ENCODE measurements at regions not wholly inside any gene's neighbourhood (a gene's known extent, or its start where the extent isn't known, plus 50 kb on each side); places are given as distances from the start of the nearest gene placed in this dataset.
"Not testable (repeated sequence)": the region's sequence is repeated elsewhere in the genome, so short reads cannot be mapped to it uniquely, and the experiment has no call there.

DNA sequence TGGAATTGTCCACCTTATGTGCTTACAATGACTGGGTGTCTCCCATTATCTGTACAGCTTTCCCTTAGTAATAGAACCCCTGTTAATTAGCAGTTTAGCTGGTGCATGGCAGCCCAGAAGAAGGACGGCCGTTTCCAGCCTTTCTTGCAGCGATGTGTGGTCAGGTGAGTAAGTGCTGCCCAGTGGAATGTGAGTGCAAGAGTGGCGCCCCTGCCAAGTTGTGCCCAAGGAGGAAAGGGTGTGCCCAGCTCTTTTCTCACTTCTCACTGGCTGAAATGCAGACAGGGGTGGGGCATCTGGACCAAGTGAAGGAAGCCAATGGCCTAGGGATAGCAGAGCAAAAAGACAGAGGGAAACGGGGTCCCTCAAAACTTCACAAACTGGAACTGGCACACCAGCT is 296.8 kb downstream of the PREX1 start:
- no peak for DNase-seq

DNA sequence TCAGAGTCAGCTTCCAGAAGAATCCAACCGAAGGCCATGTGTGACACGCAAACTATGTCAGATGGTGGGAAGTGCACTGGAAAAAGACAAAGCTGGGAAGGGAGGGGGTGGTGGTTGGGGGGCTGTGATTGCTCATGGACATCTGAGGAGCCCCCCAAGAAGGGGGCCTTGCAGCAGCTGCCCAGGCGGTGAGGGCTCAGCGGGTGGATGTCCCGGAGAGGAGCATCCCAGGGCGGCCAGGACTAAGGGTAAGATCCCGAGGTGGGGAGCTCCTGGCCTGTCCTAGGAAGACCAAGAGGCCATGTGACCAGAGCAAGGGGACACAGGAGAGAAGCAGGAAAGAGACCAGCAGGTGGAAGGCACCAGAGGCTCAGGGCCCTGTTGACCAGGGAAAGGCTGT is 299.5 kb downstream of the PREX1 start:
- no peak for DNase-seq

DNA sequence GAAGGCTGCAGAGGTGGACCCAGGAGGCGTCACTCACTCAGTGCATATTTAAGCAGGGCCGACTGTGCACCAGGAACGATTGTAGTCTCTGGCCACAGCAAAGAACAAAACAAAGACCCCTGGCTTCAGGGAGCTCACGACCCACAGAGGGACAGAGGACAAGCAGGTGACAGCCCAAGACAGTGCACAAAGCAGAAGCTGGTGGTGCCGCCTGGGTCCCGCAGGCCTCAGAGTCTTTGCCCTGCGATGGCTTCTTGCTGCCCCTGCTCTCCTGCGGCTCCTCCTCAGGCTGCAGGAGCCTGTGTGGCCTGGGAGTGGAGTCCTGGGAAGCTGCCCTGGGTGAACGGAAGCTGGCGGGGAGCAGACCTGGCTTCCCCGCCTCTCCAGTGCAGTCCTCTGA is 300.0 kb downstream of the PREX1 start:
- DNase-seq: no peak

DNA sequence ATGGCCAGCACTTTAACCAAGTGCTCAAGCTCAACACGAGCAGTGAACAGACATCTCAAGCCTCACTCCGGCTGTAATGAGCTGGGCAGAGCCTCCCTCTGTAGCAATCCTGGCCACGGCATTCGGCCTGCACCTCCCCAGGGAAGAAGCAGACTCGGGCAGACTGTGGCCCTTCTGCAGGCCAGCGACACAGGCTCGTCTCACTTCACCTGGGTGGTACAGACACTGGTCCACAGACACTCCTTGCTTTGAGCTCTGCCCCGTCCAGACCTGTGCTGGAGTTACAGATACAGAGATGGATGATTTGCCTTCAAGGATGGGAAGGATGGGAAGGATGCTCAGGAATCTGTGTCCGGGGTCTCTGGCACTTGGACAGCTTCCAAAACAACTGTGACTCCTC is 300.9 kb downstream of the PREX1 start:
- no peak for DNase-seq

DNA sequence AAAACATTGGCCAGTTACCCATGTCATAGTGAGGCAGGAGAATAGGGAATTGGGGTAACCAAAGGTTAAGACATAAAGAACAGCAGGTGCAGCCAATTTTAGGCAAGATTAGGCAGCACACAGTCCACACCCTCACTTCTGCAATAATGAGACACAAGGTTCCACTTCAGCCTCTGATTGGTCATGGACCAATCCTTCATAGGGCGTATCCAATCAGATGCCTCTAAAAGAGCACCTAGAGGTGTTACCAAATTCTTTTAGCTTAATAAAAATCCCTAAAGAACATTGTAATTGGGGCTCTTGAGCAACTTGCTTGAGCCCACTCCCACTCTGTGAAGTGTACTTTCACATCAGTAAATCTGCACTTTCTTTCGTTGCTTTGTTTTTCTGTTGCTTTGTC is 302.4 kb downstream of the PREX1 start:
- DNase-seq: no peak

DNA sequence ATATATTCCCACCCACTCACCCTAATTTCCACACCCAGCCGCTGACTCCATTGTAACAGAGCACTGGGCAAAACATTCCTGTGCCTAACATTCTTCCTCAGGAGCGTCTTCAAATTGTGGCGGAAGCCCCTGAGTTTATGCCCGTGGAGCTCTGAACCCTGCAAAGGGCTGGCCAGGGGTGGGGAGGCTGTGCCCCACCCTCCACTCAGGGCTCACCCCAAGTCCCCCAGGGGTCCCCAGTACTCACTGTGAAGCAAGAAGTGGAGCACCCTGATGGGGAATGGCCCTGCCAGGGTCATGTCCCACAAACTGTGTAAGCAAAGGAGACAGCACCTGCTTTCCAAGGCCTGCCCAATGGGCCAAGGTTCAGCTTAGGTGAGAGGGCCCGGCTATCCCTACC is 303.2 kb downstream of the PREX1 start:
- DNase-seq: no peak

DNA sequence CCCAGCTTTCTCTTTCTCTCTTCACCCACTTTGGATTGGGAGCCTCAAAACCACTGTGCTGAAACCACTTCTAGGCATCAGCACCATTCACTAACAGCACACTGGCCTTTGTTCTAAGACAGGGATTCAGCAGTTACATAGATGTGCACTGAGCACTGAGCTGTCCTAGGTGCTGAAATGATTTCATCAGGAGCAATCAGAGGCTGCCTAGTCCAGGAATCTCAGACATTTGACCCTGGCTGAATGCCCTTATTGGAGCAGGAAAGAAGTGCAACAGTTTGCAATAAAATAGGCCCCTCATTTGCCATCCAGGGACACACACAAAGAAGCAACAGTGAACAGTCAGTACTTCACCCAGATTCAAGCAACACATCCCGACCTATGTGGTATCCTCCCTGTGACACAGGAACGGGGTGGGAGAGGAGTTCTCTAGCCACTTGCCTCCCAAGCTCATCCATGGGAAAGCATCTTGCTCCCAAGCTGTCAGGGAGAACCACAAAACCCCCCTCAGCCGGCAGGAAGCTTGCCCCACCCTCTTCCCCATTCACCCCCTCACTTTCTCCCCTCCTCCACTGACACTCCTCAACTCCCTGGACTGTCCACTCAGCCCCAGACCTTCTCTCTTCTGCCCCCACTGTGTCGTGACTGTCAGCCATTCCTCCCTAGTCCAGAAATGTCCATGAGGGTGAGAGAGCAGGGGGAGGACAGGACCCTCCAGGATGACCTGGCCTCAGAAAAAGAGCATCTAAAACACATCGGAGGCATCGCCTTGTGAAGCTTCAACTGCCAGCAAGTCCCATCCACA is 304.4 kb downstream of the PREX1 start:
- DNase-seq: peak in 1 of 6 experiments; percentile 1

DNA sequence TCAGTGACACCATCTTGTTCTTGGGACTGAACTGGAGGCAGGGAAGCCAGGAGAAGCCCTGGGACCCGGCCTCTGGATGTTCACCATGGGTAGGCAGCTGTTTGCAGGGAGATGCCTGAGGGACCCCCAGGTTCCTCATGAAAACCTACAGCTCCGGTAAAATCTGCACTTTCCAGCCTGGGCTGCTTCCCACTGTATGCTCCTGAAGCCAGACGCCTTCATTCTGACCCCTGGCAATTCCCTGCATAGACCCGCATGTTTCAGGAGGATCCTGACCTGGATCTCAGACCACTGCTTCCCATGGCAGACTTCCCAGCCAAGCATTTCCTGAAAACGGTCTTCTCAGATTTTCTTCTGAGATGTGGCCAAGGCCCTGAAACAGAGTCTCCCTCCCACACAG is 306.7 kb downstream of the PREX1 start:
- no peak for DNase-seq

DNA sequence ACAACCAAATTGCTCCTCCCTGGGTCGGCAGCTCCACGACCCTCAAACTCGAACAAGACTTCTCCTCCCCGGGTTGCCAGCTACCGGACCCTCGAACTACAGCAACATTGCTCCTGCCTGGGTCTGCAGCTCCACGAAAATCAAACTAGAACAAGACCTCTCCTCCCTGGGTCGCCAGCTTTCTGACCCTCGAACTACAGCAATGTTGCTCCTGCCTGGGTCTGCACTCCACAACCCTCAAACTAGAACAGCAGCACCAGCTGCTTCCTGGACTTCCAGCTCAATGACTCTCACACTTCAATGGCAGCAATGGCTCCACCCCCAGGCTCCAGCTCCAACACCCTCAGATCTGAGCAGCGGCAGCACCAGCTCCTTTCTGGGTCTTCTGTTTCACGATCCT is 311.6 kb downstream of the PREX1 start:
- not testable (repeated sequence) for DNase-seq

DNA sequence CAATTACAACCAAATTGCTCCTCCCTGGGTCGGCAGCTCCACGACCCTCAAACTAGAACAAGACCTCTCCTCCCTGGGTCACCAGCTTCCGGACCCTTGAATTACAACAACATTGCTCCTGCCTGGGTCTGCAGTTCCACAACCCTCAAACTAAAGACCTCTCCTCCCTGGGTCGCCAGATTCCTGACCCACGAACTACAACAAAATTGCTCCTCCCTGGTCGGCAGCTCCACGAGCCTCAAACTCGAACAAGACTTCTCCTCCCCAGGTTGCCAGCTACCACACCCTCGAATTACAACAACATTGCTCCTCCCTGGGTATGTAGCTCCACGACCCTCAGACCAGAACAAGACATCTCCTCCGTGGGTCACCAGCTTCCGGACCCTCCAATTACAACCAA is 313.2 kb downstream of the PREX1 start:
- not testable (repeated sequence) for DNase-seq

DNA sequence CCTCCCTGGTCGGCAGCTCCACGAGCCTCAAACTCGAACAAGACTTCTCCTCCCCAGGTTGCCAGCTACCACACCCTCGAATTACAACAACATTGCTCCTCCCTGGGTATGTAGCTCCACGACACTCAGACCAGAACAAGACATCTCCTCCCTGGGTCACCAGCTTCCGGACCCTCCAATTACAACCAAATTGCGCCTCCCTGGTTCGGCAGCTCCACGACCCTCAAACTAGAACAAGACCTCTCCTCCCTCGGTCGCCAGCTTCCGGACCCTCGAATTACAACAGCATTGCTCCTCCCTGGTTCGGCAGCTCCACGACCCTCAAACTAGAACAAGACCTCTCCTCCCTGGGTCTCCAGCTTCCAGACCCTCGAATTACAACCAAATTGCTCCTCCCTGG is 315.3 kb downstream of the PREX1 start:
- DNase-seq: not testable (repeated sequence)

DNA sequence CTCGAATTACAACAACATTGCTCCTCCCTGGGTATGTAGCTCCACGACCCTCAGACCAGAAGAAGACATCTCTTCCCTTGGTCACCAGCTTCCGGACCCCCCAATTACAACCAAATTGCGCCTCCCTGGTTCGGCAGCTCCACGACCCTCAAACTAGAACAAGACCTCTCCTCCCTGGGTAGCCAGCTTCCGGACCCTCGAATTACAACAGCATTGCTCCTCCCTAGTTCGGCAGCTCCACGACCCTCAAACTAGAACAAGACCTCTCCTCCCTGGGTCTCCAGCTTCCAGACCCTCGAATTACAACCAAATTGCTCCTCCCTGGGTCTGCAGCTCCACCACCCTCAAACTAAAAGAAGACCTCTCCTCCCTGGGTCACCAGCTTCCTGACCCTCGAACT is 322.7 kb downstream of the PREX1 start:
- not testable (repeated sequence) for DNase-seq

DNA sequence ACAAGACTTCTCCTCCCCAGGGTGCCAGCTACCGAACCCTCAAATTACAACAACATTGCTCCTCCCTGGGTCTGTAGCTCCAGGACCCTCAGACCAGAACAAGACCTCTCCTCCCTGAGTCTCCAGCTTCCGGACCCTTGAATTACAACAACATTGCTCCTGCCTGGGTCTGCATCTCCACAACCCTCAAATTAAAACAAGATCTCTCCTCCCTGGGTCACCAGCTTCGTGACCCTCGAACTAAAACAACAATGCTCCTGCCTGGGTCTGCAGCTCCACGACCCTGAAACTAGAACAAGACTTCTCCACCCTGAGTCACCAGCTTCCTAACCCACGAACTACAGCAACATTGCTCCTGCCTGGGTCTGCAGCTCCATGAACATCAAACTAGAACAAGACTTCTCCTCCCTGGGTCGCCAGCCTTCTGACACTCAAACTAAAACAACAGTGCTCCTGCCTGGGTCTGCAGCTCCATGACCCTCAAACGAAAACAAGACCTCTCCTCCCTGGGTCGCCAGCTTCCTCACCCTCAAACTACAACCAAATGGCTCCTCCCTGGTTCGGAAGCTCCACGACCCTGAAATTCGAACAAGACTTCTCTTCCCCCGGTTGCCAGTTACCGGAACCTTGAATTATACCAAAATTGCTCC is 324.5 kb downstream of the PREX1 start:
- DNase-seq: no peak

DNA sequence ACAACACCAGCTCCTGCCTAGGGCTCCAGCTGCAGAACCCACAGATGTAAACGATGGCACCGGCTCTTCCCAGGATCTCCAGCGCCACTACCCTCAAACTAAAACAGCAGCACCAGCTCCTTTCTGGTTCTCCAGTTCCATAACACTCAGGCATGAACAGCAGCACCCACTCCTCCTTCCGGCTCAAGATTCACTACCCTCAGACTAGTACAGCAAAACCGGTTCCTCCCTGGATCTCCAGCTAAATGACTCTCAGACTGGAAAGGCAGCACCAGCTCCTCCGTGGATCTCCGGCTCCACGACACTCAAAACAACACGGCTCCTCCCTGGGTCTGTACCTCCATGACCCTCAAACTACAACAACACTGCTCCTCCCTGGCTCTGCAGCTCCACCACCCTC is 325.0 kb downstream of the PREX1 start:
- DNase-seq: no peak

DNA sequence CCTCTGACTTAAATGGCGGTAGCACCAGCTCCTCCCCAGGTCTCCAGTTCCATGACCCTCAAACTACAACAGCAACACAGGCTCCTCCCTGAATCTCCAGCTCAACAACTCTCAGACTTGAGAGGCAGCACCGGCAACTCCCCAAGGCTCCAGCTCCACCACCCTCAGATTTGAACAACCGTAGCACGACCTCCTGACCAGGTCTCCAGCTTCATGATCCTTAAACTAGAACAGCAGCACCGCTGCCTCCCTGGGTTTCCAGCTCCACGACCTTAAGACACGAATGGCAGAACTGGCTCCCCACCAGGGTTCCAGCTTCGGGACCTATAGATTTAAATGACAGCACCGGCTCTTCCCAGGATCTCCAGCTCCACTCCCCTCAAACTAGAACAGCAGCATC is 325.8 kb downstream of the PREX1 start:
- no peak for DNase-seq

DNA sequence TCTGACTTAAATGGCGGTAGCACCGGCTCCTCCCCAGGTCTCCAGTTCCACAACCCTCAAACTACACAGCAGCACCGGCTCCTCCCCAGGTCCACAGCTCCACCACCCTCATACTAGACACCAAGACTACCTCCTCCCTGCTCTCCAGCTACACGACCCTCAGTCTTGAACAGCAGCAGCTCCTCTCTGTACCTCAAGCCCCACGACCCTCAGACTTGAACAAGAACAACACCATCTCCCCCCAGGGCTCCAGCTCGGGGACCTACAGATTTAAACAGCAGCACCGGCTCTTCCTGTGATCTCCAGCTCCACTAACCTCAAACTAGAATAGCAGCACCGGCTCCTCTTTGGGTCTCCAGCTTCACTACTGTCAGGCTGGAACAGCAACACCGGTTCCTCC is 326.9 kb downstream of the PREX1 start:
- DNase-seq: not testable (repeated sequence)

DNA sequence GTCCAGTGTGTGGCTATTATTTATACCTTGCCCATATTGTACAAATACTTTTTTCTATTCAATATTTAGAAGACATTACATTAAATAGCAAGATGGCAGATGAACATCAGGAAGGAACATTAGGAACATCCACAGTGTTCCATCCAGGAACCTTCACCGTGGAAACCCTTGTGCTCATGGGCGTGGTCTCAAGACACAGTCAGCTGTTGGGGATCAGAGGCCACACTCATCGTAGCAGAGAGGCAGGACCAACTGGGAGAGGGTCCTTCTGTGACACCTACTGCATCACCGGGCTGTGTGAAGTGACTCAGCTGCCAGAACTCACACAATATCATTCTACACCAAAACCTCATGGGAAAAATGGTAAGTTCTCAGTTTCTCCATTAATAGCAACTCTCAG is 328.9 kb downstream of the PREX1 start:
- not testable (repeated sequence) for DNase-seq

DNA sequence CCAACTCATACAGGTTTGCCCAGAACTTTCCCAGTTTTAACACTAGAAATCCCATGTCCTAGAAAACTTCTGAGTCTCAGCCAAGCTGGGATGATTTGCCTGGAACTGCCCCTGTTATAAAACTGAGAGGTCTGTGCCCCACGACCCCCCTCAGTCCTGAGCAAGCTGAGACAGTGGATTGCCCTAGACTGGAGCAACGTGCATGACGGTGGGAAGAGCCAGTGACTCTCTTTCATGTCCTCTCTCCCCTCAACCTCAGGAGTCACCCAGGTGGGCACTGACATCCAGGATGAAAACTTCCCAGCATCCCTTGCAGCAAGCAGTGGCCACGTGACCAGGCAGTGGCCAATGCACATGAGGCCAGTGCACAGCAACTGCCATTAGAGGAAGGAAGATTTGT is 329.7 kb downstream of the PREX1 start:
- DNase-seq: not testable (repeated sequence)

DNA sequence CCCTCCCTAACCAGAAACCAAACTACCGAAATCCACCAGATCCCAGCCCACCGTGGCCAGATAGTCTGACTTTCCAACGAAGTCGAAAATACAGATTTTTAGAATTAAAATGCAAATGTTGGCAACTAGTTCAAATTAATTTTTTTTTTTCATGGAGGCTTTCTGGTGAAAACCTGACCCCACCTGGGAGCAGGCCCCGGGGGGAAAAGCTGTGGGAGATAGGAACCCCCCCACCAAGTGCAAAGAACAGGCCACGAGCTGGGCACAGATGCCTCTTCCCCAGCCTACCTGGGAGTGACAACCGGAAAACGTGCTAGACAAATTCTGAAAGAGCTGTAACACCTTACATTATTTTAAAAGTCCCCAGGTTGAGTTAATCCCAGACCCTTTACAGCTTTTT is 333.8 kb downstream of the PREX1 start:
- DNase-seq: no peak

DNA sequence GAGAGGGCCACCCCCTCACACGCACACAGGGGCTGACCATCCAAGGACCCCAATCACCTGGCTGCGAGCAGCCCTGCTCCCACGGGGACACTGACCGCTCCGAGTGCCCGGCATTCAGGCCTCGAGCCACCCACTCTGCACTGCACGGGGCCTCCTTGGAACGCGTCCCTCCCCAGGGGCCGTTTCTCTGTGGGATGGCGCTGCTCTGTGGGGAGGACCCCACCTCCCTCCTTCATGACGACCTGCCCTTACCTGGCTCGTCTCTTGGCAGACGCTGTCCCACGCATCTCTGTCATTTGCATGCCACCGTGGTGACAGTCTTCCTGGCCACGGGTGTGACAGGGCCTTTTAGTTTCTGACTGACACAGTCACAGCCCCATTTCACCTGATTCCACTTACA is 334.5 kb downstream of the PREX1 start:
- DNase-seq: not testable (repeated sequence)

DNA sequence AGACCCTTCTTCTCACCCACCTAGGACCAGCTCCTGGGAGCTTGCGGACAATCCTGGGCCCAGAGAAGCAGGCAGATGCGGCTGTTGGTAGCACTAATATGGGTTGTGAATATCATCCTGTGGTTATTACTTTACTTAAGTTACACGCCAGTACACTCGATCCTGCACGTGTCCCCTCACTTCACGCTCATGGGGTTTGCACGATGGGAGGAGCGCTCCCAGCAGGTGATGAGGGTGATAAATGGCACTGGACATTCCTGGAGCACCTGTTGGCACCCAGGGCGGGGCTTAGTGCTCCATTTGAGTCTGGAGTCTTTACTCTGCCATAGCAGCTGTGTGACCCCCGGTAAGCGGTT is 335.1 kb downstream of the PREX1 start:
- no peak for DNase-seq

DNA sequence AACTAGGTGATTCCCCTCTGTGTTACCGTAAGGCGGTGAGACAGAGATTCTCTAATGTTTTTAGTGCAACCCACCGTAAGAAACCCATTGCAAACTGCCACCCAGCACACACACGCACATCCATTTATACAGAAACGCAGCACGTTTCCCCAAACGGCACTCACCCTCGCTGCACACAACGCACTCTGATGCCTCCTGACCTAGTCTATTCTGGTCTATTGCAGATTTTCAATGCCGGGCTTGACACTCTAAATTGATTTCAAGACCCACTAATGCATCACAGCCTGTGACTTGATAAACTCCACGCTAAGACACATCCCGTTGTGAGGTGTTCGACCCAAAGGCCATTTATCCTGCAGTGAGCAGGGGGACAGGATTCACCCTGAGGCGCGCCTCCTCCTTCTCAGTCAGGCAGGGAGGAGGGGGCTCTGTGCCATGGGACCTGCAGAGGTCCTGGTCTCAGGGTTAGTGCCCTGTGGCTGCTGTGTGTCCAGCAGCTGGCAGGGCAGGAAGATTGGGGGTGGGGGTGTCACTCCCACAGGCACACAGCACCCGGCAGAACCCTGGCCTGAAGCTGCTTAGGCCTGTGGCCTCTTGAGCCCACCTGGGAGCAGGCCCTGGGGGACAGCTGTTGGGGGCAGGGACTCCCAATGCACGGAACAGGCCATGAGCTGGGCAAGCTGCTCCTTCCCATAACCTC is 335.6 kb downstream of the PREX1 start:
- no peak for DNase-seq

DNA sequence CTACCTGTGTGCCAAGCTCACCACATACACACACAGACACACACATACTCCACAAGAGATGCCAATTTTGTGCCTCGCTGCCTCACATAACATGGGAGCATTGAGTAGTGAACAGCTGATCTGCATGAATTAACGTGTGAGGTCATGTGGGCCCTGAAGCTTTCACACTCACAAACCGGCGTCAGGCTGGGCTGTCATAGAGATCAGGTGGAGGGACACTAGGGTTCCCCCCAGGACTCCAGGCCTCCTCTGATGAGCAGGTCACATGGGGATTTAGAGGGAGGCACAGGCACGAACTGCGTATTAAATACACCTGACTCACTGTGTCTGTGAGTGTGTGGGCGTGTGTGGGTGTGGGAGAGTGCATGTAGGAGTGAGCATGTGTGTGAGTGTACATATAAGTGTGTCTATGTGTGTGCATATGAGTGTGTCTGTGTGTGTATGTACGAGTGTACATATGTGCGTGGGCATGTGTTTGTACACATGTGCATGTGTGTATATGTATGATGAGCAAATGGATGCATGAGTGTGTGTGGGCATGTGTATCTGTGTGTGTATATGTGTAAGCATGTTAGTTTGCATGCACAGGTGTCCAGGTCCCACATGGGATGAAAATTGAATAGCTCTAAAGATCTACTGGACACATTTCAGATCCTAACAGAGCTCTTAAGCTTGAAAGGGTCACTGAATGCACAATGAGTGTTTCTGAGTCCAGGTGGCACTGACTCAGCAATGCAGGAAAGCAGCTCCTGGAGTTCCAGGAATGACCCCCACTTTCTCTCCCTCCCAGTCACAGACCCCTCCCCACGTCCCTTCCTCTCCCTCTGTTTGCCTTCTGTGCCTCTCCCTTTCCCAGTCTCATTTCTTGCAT is 336.6 kb downstream of the PREX1 start:
- DNase-seq: no peak

Measured in stimulated activated naive CD4-positive, alpha-beta T cell (primary cell).